Body of pancreas (tissue), 4 donors: ENCODE measurements at regions not wholly inside any gene's neighbourhood (a gene's known extent, or its start where the extent isn't known, plus 50 kb on each side); places are given as distances from the start of the nearest gene placed in this dataset.

Experiments
- CTCF ChIP-seq, 7 experiments: fragments of 450-650 bp in 4 of 7; fragments of 200-600 bp in 3 of 7; sonication (generic) in 3 of 7; IDR thresholded peaks; one replicate each; pipeline ENCODE4 v1.5.1; 2016 to 2019; ENCODE audit warnings: antibody characterized with exemption in 7 of 7
- POLR2A ChIP-seq, 3 donors: fragments of 450-650 bp; IDR thresholded peaks; one replicate each; pipeline ENCODE4 v1.6.1; 2016; ENCODE audit warnings: antibody characterized with exemption in 3 of 3, mild to moderate bottlenecking in 2 of 3

GRCh38 chr6:1024161-1024560, 287.7 kb upstream of the FOXQ1 start:
- no peak for TF ChIP-seq POLR2A (IDR thresholded peaks at IDR 0.05)
- TF ChIP-seq CTCF (IDR thresholded peaks at IDR 0.05) = no peak
